Endodermal cell (in vitro differentiated cells): ENCODE measurements at regions not wholly inside any gene's neighbourhood (a gene's known extent, or its start where the extent isn't known, plus 50 kb on each side); places are given as distances from the start of the nearest gene placed in this dataset.

Experiments
- DNase-seq: peaks from one replicate; pipeline ENCODE4 v3.0.0-alpha.2; 2017
- H3K27ac ChIP-seq: 2 replicates; pipeline ENCODE4 v1.5.1; 2013; ENCODE audit warnings: mild to moderate bottlenecking, low read depth, low read length, moderate library complexity
- H3K27me3 ChIP-seq: 2 replicates; pipeline ENCODE4 v1.6.1; 2013; ENCODE audit warnings: mild to moderate bottlenecking, low read length, moderate library complexity; ENCODE audit not compliant: insufficient read depth, control insufficient read depth, poor library complexity, severe bottlenecking
- H3K36me3 ChIP-seq: 2 replicates; pipeline ENCODE4 v1.7.0; 2013; ENCODE audit warnings: mild to moderate bottlenecking, low read length, moderate library complexity; ENCODE audit not compliant: control insufficient read depth, insufficient read depth
- H3K4me1 ChIP-seq: one replicate; pipeline ENCODE4 v1.7.0; 2013; ENCODE audit warnings: low read length; ENCODE audit not compliant: control insufficient read depth, insufficient read depth
- H3K4me3 ChIP-seq: 2 replicates; pipeline ENCODE4 v1.5.1; 2013; ENCODE audit warnings: mild to moderate bottlenecking, low read length, moderate library complexity
- H3K9ac ChIP-seq: 2 replicates; pipeline ENCODE4 v1.6.1; 2013; ENCODE audit warnings: mild to moderate bottlenecking, low read length, moderate library complexity; ENCODE audit not compliant: poor library complexity, severe bottlenecking; ENCODE audit errors: extremely low read depth
- H3K9me3 ChIP-seq: 2 replicates; pipeline ENCODE4 v1.6.1; 2013; ENCODE audit warnings: mild to moderate bottlenecking, low read length, moderate library complexity; ENCODE audit not compliant: control insufficient read depth
- H3K27ac Mint-ChIP-seq: 2 replicates; pipeline ENCODE4 v1.8.0; 2020; ENCODE audit warnings: mixed read lengths
- H3K27me3 Mint-ChIP-seq: 2 replicates; pipeline ENCODE4 v1.8.0; 2021; ENCODE audit warnings: mild to moderate bottlenecking, mixed read lengths; ENCODE audit not compliant: insufficient read depth
- H3K36me3 Mint-ChIP-seq: 2 replicates; pipeline ENCODE4 v1.8.0; 2020; ENCODE audit warnings: low read depth, mixed read lengths
- H3K4me1 Mint-ChIP-seq: 2 replicates; pipeline ENCODE4 v1.8.0; 2020; ENCODE audit warnings: mixed read lengths
- H3K4me3 Mint-ChIP-seq: 2 replicates; pipeline ENCODE4 v1.8.0; 2020; ENCODE audit warnings: mild to moderate bottlenecking, moderate library complexity, mixed read lengths
- H3K9me3 Mint-ChIP-seq: 2 replicates; pipeline ENCODE4 v1.8.0; 2020; ENCODE audit warnings: mild to moderate bottlenecking, mixed read lengths
- CTCF ChIP-seq: fragments of 200-600 bp; sonication (generic); conservative IDR thresholded peaks from 2 replicates; pipeline ENCODE4 v1.5.0; 2021; ENCODE audit warnings: antibody characterized with exemption, mild to moderate bottlenecking
- WGBS, 2 experiments: methylation state at CpG; one replicate each; pipeline versions ENCODE4 v1.1.5 to v1.1.7; 2013; ENCODE audit warnings: missing lambda C conversion rate in 2 of 2, mixed read lengths in 1 of 2; ENCODE audit not compliant: insufficient coverage in 1 of 2, insufficient read length in 1 of 2; 5-methylcytosine and 5-hydroxymethylcytosine counted together

DNA sequence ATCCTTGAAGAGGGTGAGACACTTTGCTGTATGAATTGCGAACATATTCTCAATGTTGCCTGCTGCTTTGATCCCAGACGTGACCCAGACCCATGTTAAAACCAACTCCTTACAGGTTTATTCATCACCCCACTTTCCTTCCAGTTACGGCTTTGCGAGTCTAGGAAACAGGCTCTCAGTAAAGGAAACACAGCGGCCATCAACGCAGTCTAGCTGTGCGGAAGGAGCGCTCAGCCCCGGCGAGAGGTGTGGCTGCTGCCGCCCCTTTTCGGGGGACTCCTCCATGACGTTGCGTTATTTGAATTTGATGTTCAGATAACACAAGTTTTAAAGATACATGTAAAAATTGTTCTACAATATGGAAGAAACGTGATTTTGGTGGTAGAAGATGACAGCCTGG is 206.4 kb upstream of the FAT1 start:
- no peak overlapping the region for H3K27ac Mint-ChIP-seq
- no peaks in the 10 kb centered on the region for H3K4me1 Mint-ChIP-seq
- Histone ChIP-seq H3K9ac (no peak overlapping the region), H3K9me3 (no peaks in the 10 kb centered on the region), H3K27me3 (no peaks in the 10 kb centered on the region), H3K4me1 (no peaks in the 10 kb centered on the region), H3K4me3 (no peak overlapping the region), H3K27ac (no peak overlapping the region), H3K36me3 (no peaks in the 10 kb centered on the region)
- DNase-seq: no peak
- 96 to 98% methylated on average over 8 to 15 of the region's 15 CpGs for WGBS, 2 experiments
- no peak for TF ChIP-seq CTCF
- H3K9me3 Mint-ChIP-seq: peaks cover 5% of the 10 kb centered on the region
- no peaks in the 10 kb centered on the region for H3K36me3 Mint-ChIP-seq
- H3K4me3 Mint-ChIP-seq: no peak overlapping the region
- no peaks in the 10 kb centered on the region for H3K27me3 Mint-ChIP-seq

GRCh38 chr4:186931519-186931918 is 207.9 kb upstream of the FAT1 start:
- Mint-ChIP-seq H3K36me3 (no peaks in the 10 kb centered on the region), H3K4me1 (no peaks in the 10 kb centered on the region)
- H3K27ac ChIP-seq: no peak overlapping the region

DNA sequence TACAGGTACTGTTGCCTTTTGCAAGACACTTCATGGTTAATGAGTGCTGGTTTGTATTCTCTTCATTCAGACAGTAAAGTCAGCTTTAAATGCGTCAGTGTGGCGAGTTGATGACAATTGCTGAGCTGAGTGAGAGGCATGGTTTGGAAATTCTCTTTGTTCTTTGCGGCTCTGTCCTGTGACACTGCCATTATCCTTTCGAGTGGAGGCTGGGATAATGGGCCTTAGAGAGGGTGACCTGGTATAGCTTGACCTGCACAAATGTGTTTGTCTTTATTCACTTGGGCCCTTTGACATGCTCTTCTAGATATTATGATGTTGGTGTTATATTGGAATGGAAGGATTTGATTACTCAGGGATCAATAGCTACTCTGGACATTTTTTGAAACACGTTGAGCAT is 208.5 kb upstream of the FAT1 start:
- no peak overlapping the region for H3K27ac ChIP-seq

More at GRCh38 chr4:186931519-186931918, 207.9 kb upstream of the FAT1 start:
- Mint-ChIP-seq H3K9me3 (peaks cover 5% of the 10 kb centered on the region), H3K27ac (no peak overlapping the region), H3K27me3 (no peaks in the 10 kb centered on the region), H3K4me3 (no peak overlapping the region)
- no peaks in the 10 kb centered on the region for H3K36me3 ChIP-seq
- whole genome bisulfite sequencing, 2 experiments: 94% methylated on average over 2 of the region's 2 CpGs; no CpG with 5 or more reads in 1 of the 2 experiments
- H3K9ac ChIP-seq: no peak overlapping the region
- H3K4me3 ChIP-seq: no peak overlapping the region
- no peaks in the 10 kb centered on the region for H3K4me1 ChIP-seq
- H3K27me3 ChIP-seq: no peaks in the 10 kb centered on the region
- TF ChIP-seq CTCF: no peak
- H3K9me3 ChIP-seq: no peaks in the 10 kb centered on the region
- no peak for DNase-seq

More for the DNA sequence above, 208.5 kb upstream of the FAT1 start:
- no peaks in the 10 kb centered on the region for H3K36me3 Mint-ChIP-seq
- Histone ChIP-seq H3K27me3 (no peaks in the 10 kb centered on the region), H3K4me1 (no peaks in the 10 kb centered on the region), H3K9me3 (no peaks in the 10 kb centered on the region), H3K36me3 (no peaks in the 10 kb centered on the region), H3K4me3 (no peak overlapping the region), H3K9ac (no peak overlapping the region)
- no peak for TF ChIP-seq CTCF
- DNase-seq: no peak
- no peaks in the 10 kb centered on the region for H3K27me3 Mint-ChIP-seq
- WGBS, 2 experiments: 53 to 86% methylated on average over 2 to 5 of the region's 5 CpGs
- no peak overlapping the region for H3K4me3 Mint-ChIP-seq
- no peak overlapping the region for H3K27ac Mint-ChIP-seq
- no peaks in the 10 kb centered on the region for H3K4me1 Mint-ChIP-seq
- H3K9me3 Mint-ChIP-seq: peaks cover 5% of the 10 kb centered on the region
